DMS53 treated with DMSO at 0.1 percent for 48 hours (cell line): ENCODE measurements at regions not wholly inside any gene's neighbourhood (a gene's known extent, or its start where the extent isn't known, plus 50 kb on each side); places are given as distances from the start of the nearest gene placed in this dataset.
"Not testable (repeated sequence)": the region's sequence is repeated elsewhere in the genome, so short reads cannot be mapped to it uniquely, and the experiment has no call there.

Experiments used
- DNase-seq: peaks from one replicate; lab custom pipeline; 2025; ENCODE audit not compliant: unreplicated experiment; lab: John Stamatoyannopoulos, UW

DNA sequence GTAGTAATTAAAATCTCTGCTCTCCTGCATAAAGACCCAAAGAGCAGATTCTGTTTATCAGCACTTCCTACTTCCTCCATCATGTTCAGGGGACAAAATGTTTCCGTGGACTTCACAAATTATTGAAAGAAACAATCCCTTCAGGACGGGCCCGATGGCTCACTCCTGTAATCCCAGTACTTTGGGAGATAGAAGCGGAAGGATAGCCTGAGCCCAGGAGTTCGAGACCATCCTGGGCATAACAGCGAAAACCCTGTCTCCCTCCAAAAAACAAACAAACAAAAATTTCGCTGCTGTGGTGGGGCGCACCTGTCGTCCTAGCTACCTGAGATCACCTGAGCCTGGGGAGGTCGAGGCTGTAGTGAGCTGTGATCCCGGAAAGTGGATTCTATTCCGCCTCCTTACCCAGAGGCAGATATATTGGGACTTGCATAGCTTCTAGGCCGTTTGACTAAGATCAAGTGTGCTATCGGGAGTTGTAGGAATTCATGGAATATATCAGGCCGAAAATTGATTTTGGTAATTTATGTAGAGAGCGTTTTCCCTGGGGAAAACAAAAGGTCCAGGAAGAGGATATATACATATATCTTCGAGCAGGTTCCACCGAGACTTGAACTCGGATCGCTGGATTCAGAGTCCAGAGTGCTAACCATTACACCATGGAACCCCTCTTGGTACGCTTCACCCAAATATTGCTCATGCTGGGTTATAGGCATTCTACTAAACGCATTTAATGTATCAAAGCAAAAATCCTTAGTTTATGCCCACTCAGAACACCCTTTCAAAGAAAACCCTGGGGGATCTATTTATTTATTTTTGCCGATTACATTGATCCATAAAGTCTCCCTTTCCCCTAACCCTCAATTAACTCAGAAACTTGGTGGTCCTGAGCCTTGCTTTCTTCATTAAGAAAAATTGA is 74.5 kb upstream of the ZNF184 start:
- no peak for DNase-seq

DNA sequence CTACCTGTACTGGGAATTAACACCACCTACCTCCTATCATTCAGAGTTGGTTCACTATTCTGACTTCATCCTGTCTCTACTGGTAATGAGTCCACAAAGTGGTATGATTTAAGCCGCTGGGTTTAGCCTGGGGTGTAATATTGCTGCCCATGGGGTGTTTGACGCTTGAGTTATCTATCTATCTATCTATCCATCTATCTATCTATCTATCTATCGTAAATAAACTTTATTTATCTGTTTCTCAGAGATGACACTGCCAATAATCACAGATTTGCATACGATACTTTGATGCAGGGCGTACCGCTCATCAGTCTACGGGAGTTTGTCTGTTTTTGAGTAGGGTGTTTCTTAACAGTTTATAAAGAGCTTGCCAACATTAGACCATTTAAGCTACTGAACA is 73.6 kb upstream of the ZNF184 start:
- no peak for DNase-seq

DNA sequence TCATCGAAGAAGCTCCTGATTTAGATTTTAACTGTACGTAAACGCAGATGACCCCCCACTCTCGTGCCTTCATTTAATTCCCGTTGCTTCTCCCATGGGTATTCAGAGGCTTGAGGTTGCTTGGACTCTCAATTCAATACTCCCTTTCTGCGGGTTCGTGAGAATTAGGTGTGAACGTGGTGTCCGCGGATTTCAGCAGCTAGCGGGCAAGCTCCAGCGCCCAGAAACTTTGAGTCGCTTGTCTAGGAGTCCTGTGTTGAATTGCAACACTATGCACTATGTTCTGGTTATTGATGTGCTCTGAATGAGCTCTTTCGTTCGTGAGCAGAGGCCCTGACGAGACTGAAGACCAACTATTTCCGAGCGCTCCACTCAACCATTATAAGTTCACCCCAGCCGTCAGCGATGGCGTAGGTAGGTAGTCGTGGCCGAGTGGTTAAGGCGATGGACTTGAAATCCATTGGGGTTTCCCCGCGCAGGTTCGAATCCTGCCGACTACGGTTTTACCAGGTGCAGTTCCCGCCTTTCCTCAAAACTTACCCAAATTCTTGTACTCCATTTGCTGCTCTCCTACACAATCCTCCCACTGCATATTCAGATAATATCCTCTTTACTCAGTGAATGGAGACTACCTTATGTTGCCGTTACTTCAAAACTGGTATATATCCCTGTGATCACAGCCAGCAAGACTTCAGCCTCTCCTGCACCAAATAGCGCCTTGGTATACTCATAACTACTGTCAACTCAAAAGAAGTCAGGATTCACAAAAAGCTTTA is 72.6 kb upstream of the ZNF184 start:
- DNase-seq = no peak

DNA sequence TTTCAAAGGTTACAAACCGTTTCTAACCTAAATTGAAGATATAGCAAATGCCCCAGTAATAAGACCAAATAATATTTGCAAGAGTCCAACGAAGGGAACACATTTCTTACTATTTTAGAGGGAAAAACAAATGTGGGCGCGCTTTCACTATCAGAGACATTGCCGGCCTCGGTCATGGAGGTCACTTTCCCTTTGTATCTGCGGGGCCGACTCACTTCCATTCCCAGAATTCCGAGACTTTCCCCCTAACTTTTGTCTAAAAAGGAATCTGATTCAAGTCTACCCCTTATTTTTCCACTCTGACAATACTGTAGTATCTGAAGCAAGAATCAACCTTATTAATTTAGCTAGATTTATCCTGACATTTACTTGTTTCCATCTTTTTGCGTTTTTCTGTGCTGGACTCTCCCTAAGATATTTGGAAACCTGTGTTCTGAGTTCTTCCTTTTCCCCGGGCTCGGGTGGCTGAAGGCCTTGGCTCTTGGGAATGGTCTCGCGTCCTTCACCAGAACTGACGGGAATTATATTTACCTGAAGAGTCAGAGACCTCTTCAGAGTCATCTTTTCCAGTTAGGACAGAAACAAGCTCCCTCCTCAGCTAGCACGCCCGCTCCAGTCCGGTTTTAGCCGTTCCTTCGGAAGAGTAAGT is 71.8 kb upstream of the ZNF184 start:
- no peak for DNase-seq

DNA sequence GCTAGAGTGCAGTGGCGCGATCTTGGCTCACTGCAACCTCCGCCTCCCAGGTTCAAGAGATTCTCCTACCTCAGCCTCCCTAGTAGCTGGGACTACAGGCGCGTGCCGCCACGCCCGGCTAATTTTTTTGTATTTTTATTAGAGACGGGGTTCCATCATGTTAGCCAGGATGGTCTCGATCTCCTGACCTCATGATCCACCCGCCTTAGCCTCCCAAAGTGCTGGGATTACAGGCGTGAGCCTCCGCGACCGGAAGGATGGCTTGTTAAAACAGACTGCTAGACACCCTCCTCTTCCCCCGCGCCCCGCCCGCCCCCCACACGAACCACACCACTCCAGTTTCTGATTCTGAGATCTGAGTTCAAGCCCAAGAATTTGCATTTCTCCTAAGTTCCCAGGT is 71.2 kb upstream of the ZNF184 start:
- DNase-seq = not testable (repeated sequence)

DNA sequence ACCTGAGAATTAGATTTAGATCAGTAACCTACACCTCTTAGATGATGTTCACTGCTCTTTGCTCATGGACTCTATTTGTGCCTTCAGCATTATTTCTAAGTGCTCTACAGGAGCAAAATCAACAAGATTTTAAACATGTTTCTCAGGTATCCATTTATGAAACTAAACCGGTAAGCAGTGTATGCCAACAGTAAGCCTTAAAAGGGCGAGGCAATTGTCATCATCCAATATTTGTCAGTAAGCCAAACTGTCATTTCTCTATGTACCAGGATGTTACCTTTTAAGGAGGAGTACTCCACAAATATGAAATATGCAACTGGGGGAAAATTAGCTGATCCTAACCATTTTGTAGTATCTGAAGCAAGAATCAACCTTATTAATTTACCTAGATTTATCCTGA is 69.6 kb upstream of the ZNF184 start:
- no peak for DNase-seq

DNA sequence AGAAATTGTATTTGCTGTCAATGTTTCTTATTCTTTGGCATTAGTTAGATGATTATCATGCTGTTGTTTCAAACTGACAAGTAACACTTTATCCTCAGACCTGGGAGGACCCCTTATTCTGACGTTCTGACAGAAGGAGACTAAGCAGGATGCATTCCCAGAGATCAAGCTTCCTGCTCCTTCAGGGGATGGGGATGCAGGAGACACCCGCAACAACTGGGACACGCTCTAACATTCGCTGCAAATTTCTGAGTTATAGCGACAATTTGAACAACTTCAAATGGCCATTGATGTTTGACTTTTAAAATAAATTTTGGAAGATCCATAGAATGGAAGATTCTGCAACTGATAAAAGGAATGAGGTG is 69.0 kb upstream of the ZNF184 start:
- no peak for DNase-seq

DNA sequence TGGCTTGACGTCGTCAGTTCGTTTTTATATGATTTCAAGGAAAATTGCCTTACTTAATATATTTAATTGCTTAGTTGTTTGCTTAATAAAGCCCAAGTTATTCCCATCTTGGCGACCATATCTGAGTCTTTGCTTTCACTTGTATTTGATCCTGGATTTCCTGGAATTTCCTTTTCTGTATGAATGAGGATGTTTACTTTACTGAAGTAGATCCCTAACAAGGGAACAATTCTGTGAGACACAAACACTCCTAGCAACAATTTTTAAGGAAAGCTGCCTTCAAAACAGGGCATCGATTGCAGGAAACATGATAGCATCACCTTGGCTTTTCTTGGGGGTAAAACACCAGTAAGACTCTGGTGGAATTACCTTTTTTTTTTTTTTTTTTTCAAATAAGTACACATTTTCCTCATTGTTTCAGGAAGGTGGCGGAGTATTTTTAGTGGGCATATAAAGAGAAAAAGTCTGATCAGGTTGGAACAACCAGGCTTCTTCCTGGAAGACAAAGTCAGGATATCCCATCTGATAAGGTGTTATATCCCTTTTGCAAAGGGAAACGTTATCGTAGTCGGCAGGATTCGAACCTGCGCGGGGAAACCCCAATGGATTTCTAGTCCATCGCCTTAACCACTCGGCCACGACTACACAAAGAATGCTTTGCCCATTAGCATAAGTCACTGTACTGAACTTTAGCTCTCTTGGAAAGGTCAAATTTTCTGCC is 68.5 kb upstream of the ZNF184 start:
- DNase-seq = no peak

DNA sequence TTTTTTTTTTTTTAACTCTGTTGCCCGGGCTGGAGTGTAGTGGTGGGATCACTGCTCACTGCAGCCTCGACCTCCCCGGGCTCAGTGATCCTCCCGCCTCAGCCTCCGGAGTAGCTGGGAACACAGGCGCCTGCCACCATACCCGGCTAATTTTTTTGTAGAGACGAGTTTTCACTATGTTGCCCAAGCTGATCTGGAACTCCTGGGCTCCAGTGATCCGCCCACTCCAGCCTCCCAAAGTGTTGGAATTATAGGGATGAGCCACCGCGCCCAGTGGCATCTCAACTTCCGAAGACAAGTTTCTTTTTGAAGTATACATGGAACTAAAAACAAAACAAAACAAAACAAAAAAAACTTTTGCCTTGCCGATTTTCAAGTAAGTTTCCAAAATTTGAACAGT is 66.6 kb upstream of the ZNF184 start:
- DNase-seq = no peak

DNA sequence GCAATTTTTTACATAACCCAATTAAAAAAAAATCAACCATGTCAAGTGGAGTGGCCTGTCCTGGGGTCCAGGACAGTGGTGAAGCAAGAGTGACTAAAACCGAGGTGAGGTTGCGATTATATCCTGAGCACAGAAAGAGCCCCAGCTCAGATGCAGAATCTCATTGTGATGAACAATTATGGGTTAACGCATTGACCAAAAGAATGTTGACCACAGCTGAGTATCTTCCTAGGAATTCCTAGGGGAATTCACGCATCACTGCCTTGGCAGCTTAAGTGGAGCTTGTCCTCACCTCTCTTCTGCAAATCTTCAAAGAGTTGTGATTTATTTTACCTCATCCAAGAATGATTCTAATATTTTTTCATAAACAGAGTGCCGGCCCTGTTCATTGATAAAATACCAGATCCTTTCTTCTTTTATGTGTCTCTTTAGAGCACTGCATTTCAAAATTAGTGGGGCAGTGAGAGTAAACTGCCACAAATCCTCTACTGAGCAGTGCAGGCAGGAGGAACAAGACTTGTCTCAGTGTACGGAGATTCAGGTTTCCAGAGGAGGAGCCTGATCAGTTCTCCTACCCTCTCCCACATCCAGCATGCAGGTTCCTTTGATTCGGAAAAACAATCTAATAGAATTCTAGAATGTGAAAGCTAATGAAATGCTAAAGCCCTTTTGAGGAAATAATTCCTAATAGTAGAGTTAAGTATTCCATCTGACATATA is 60.1 kb upstream of the ZNF184 start:
- no peak for DNase-seq

DNA sequence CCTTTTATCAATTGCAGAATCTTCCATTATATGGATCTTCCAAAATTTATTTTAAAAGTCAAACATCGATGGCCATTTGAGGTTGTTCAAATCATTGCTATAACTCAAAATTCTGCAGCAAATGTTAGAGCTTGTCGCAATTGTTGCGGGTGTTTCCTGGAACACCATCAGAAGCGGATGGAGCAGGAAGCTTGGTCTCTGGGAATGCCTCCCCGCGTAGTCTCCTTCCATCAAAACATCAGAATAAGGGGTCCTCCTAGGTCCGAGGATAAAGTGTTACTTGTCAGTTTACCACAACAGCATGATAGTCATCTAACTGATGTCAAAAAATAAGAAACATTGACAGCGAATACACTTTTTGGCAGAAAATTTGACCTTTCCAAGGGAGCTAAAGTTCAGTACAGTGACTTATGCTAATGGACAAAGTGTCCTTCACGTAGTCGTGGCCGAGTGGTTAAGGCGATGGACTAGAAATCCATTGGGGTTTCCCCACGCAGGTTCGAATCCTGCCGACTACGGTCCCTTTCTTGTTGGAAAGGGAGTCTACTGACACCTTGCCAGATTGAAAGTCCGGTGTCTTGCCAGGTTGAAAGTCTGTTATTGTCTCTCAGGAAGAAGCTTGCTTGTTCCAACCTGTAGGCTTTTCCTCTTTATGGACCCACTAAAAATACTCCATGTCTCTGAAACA is 59.0 kb upstream of the ZNF184 start:
- no peak for DNase-seq

DNA sequence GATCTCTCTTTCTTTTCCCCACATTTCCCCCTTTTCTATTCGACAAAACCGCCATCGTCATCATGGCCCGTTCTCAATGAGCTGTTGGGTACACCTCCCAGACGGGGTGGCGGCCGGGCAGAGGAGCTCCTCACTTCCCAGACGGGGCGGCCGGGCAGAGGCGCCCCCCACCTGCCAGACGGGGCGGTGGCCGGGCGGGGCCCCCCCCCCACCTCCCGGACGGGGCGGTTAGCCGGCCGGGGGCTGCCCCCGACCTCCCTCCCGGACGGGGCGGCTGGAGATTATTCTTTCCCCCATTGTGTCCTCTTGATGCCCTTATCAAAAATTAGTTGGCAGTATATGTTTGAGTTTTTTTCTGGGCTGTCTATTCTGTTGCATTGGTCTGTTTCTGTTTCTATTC is 56.9 kb upstream of the ZNF184 start:
- not testable (repeated sequence) for DNase-seq

DNA sequence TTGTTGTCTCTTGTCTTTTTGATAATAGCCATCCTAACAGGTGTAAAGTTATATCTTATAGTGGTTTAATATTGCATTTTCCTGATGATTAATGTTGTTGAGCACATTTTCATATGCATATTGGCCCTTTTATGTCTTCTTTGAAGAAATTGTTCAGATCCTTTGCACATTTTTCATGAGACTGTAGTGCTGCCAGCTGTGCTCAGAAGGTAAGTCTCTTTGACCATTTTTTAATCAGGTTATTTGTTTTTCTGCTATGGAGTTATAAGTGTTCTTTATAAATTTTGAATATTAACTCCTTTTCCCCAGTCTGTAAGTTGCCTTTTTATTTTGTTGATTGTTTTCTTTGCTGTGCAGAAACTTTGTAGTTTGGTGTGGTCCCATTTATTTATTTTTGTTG is 55.8 kb upstream of the ZNF184 start:
- DNase-seq = no peak
